ENCODE measurements at regions not wholly inside any gene's neighbourhood (a gene's known extent, or its start where the extent isn't known, plus 50 kb on each side); places are given as distances from the start of the nearest gene placed in this dataset.

DNA sequence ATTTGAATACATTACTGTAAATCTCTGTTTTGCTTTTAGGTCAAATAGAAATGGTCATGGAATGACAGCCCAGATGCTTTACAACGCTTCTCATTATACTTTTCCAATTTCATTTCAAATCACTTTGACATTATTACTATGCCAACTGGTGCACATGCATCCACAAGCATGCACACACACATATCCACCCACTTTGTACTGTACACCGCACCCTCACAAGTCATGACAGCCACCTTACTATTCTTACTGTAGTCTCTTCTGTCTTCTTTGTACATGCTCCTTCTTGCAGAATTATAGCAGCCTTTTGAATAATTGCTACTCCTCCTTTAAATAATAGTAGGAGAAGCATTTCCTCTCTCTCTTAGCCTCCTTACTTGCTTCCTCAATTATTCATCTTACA, 1361.4 kb downstream of the ROBO1 start:
- no peak overlapping the region for H3K4me3 ChIP-seq (replicated peaks; ENCODE audit: low read depth, low read length)
- DNase-seq (ENCODE audit: extremely low read depth, insufficient read length) = no peak
- no peaks in the 10 kb centered on the region for H3K36me3 ChIP-seq (ENCODE audit: control insufficient read depth, insufficient read depth, low read length)
- TF ChIP-seq, protein P1, sequence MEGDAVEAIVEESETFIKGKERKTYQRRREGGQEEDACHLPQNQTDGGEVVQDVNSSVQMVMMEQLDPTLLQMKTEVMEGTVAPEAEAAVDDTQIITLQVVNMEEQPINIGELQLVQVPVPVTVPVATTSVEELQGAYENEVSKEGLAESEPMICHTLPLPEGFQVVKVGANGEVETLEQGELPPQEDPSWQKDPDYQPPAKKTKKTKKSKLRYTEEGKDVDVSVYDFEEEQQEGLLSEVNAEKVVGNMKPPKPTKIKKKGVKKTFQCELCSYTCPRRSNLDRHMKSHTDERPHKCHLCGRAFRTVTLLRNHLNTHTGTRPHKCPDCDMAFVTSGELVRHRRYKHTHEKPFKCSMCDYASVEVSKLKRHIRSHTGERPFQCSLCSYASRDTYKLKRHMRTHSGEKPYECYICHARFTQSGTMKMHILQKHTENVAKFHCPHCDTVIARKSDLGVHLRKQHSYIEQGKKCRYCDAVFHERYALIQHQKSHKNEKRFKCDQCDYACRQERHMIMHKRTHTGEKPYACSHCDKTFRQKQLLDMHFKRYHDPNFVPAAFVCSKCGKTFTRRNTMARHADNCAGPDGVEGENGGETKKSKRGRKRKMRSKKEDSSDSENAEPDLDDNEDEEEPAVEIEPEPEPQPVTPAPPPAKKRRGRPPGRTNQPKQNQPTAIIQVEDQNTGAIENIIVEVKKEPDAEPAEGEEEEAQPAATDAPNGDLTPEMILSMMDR (IDR thresholded peaks at IDR 0.05; ENCODE audit: insufficient read depth, low read length, poor library complexity, severe bottlenecking) = no peak
- H3K27me3 ChIP-seq (replicated peaks; ENCODE audit: control insufficient read depth, insufficient read depth, low read length) = no peaks in the 10 kb centered on the region

DNA sequence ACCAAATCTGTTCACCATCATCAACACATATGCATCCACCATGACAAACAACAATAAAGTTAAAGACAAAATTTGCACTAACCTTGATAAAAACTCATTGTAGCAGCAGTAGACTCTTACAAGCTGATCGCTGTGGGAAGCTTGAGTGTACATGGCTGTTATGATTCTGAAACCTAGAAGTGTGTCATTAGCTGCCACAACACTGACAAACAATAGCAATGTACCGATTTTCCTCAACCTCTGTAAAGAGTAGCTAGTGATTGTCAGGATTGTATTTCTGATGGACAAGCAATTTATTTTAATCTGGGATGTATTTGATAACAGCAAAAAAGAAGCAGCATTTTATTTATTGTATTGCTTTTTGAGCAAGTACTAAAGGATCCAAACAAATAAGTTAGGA, 1357.7 kb downstream of the ROBO1 start:
- Histone ChIP-seq H3K27me3 (replicated peaks; ENCODE audit: control insufficient read depth, insufficient read depth, low read length) (no peaks in the 10 kb centered on the region), H3K36me3 (ENCODE audit: control insufficient read depth, insufficient read depth, low read length) (no peaks in the 10 kb centered on the region), H3K4me3 (replicated peaks; ENCODE audit: low read depth, low read length) (no peak overlapping the region)
- no peak for DNase-seq (ENCODE audit: extremely low read depth, insufficient read length)
- TF ChIP-seq, protein P1 (IDR thresholded peaks at IDR 0.05; ENCODE audit: insufficient read depth, low read length, poor library complexity, severe bottlenecking) = no peak

DNA sequence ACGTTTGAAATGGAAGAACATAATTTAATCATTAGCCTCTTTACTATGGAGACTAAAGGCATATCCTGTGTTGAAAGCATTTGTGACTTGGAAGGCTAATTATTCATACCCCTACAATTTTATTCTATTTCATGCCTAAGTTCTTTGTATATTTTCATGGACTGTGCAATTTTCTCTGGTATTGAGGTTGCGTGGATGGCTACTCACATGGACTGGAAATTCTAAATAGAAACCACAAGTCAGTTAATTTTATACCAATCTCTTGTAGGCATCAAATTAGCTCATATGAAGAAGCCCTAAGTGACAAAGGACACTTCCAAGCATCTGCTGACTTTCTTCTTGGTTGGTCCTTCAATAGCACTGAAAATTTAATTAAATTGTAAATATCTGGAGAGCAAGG, 1353.5 kb downstream of the ROBO1 start:
- H3K36me3 ChIP-seq (ENCODE audit: control insufficient read depth, insufficient read depth, low read length) = no peaks in the 10 kb centered on the region
- no peak for DNase-seq (ENCODE audit: extremely low read depth, insufficient read length)
- H3K4me3 ChIP-seq (replicated peaks; ENCODE audit: low read depth, low read length) = no peak overlapping the region
- TF ChIP-seq, protein P1 (IDR thresholded peaks at IDR 0.05; ENCODE audit: insufficient read depth, low read length, poor library complexity, severe bottlenecking) = no peak
- H3K27me3 ChIP-seq (replicated peaks; ENCODE audit: control insufficient read depth, insufficient read depth, low read length) = no peaks in the 10 kb centered on the region

DNA sequence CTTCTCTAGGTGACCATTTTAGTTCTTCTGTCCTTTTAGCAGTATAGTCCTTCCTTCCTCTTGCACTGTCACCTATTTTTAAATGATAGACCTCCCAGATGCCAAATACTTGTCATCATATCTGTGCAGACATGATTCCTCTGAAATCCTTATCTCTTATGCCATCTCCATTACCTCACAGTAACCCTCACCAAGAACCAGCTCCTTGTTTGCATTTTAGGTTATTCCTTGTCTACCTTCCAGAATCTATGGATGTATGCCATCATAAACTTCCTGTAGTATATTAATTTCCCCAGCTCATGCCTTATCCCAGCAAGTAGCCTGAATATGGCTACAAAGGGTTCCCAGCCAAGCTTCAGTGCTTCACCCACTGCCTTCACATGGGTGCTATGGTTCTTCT, 1347.2 kb downstream of the ROBO1 start:
- no peak for DNase-seq (ENCODE audit: extremely low read depth, insufficient read length)
- TF ChIP-seq, protein P1 (IDR thresholded peaks at IDR 0.05; ENCODE audit: insufficient read depth, low read length, poor library complexity, severe bottlenecking) = no peak

DNA sequence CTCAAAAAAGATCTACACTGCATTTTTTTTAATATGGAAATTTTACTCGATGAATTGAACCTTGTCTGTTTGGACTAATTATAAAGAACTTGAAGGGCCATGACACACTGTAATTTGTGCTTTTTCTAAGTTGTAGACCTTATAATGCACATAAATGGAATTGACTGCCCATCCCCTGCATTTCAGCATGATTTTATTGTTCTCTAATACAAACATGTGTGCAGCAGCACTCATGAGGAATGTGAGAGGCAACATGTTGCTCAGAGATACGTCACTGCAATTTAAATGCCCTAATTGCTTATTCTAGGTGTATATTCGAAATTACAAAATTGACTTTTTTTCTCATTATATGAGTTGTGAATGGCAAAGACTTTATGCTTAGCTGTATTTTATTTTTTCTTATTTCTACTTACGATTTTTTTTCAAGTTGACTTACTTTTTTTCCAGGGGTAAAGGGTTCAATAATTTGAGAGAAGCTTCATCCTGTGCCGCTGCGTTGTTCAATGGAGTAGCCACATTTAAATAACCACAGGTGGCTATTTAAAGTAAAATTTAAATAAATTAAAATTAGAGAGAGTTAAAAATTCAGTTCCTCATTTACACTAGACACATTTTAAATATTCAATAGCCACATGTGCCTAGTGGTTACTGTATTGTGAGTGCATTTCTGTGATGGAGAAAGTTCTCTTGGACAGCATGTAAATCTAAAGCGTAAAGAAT, 1346.4 kb downstream of the ROBO1 start:
- TF ChIP-seq, protein P1 (IDR thresholded peaks at IDR 0.05; ENCODE audit: insufficient read depth, low read length, poor library complexity, severe bottlenecking) = no peak
- Histone ChIP-seq H3K4me3 (replicated peaks; ENCODE audit: low read depth, low read length) (no peak overlapping the region), H3K27me3 (replicated peaks; ENCODE audit: control insufficient read depth, insufficient read depth, low read length) (no peaks in the 10 kb centered on the region), H3K36me3 (ENCODE audit: control insufficient read depth, insufficient read depth, low read length) (no peaks in the 10 kb centered on the region)
- no peak for DNase-seq (ENCODE audit: extremely low read depth, insufficient read length)

More for the DNA sequence above, 1347.2 kb downstream of the ROBO1 start:
- no peak overlapping the region for H3K4me3 ChIP-seq (replicated peaks; ENCODE audit: low read depth, low read length)
- H3K27me3 ChIP-seq (replicated peaks; ENCODE audit: control insufficient read depth, insufficient read depth, low read length) = no peaks in the 10 kb centered on the region
- no peaks in the 10 kb centered on the region for H3K36me3 ChIP-seq (ENCODE audit: control insufficient read depth, insufficient read depth, low read length)

DNA sequence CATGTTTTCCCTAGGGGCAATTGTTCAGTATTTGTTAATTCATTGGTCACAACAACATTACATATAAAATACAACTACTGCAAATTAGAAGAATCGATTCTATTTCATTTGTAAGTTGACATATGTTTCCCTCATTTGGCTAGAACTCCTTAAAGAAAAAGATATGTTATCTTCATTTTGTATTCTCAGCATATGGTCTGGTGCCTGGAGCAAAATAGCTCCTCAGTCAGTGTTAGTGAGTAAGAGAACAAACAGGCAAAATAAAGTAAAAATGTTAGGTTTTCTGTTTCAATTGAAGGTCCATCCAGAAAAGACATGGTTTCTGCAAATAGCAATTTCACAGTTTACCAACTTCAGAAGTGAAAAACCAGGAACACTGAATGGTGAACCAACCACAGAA, 1343.1 kb downstream of the ROBO1 start:
- TF ChIP-seq, protein P1 (IDR thresholded peaks at IDR 0.05; ENCODE audit: insufficient read depth, low read length, poor library complexity, severe bottlenecking) = no peak
- Histone ChIP-seq H3K4me3 (replicated peaks; ENCODE audit: low read depth, low read length) (no peak overlapping the region), H3K27me3 (replicated peaks; ENCODE audit: control insufficient read depth, insufficient read depth, low read length) (no peaks in the 10 kb centered on the region), H3K36me3 (ENCODE audit: control insufficient read depth, insufficient read depth, low read length) (no peaks in the 10 kb centered on the region)
- DNase-seq (ENCODE audit: extremely low read depth, insufficient read length) = no peak

Data from GM06990 (cell line).